H9 (cell line): ENCODE measurements at regions not wholly inside any gene's neighbourhood (a gene's known extent, or its start where the extent isn't known, plus 50 kb on each side); places are given as distances from the start of the nearest gene placed in this dataset.

Experiments used
- DNase-seq: peaks from one replicate; pipeline ENCODE4 v3.0.0-alpha.2; 2017
- H2AFZ ChIP-seq: one replicate; pipeline ENCODE4 v1.6.1; 2013; ENCODE audit warnings: mild to moderate bottlenecking, low read length, control low read depth, moderate library complexity
- H2AK5ac ChIP-seq: 2 replicates; pipeline ENCODE4 v1.6.1; 2013; ENCODE audit warnings: low read length, control low read depth, mixed read lengths; ENCODE audit not compliant: insufficient read length
- H2BK120ac ChIP-seq: one replicate; pipeline ENCODE4 v1.6.1; 2013; ENCODE audit warnings: low read depth, mild to moderate bottlenecking, low read length, control low read depth, inconsistent platforms; ENCODE audit not compliant: poor library complexity, severe bottlenecking
- H2BK12ac ChIP-seq: 2 replicates; pipeline ENCODE4 v1.6.1; 2013; ENCODE audit warnings: low read length, control low read depth, mixed read lengths, low read depth; ENCODE audit not compliant: insufficient read length
- H2BK15ac ChIP-seq: 2 replicates; pipeline ENCODE4 v1.6.1; 2013; ENCODE audit warnings: low read depth, low read length, control low read depth
- H2BK20ac ChIP-seq: one replicate; pipeline ENCODE4 v1.6.1; 2013; ENCODE audit warnings: low read depth, mild to moderate bottlenecking, low read length, control low read depth, inconsistent platforms; ENCODE audit not compliant: poor library complexity, severe bottlenecking
- H2BK5ac ChIP-seq: 2 replicates; pipeline ENCODE4 v1.6.1; 2013; ENCODE audit warnings: low read length, control low read depth, mixed read lengths; ENCODE audit not compliant: insufficient read length
- H3K14ac ChIP-seq: 2 replicates; pipeline ENCODE4 v1.6.1; 2013; ENCODE audit warnings: low read length, control low read depth; ENCODE audit not compliant: insufficient read depth
- H3K18ac ChIP-seq: 2 replicates; pipeline ENCODE4 v1.6.1; 2013; ENCODE audit warnings: low read depth, mild to moderate bottlenecking, mixed read lengths, low read length, control low read depth; ENCODE audit not compliant: insufficient read length
- H3K23ac ChIP-seq: 2 replicates; pipeline ENCODE4 v1.6.1; 2013; ENCODE audit warnings: low read length, control low read depth, mixed read lengths, low read depth; ENCODE audit not compliant: insufficient read length
- H3K23me2 ChIP-seq: 2 replicates; pipeline ENCODE4 v1.6.1; 2013; ENCODE audit warnings: low read depth, mild to moderate bottlenecking, mixed read lengths, low read length, control low read depth; ENCODE audit not compliant: insufficient read length, poor library complexity, severe bottlenecking
- H3K27ac ChIP-seq: 2 replicates; pipeline ENCODE4 v1.5.1; 2013; ENCODE audit warnings: low read length, control low read depth, mixed read lengths, low read depth; ENCODE audit not compliant: insufficient read length
- H3K27me3 ChIP-seq: 2 replicates; pipeline ENCODE4 v1.6.1; 2013; ENCODE audit warnings: low read length, control low read depth, inconsistent platforms; ENCODE audit not compliant: insufficient read depth
- H3K4ac ChIP-seq: 2 replicates; pipeline ENCODE4 v1.6.1; 2013; ENCODE audit warnings: low read depth, mild to moderate bottlenecking, control low read depth, inconsistent platforms, low read length, moderate library complexity
- H3K4me1 ChIP-seq: 2 replicates; pipeline ENCODE4 v1.6.1; 2013; ENCODE audit warnings: low read length, control low read depth, inconsistent platforms; ENCODE audit not compliant: insufficient read depth
- H3K4me2 ChIP-seq: 2 replicates; pipeline ENCODE4 v1.6.1; 2013; ENCODE audit warnings: low read length, control low read depth, mixed read lengths; ENCODE audit not compliant: insufficient read length, insufficient read depth
- H3K56ac ChIP-seq: 2 replicates; pipeline ENCODE4 v1.6.1; 2013; ENCODE audit warnings: low read depth, mild to moderate bottlenecking, mixed read lengths, low read length, control low read depth; ENCODE audit not compliant: insufficient read length
- H3K79me1 ChIP-seq: 2 replicates; pipeline ENCODE4 v1.6.1; 2013; ENCODE audit warnings: low read depth, mild to moderate bottlenecking, moderate library complexity, low read length, control low read depth, inconsistent platforms; ENCODE audit not compliant: insufficient read depth, poor library complexity, severe bottlenecking
- H3K79me2 ChIP-seq: 2 replicates; pipeline ENCODE4 v1.6.1; 2013; ENCODE audit warnings: low read length, control low read depth, inconsistent platforms; ENCODE audit not compliant: insufficient read depth
- H3K9ac ChIP-seq: 2 replicates; pipeline ENCODE4 v1.6.1; 2013; ENCODE audit warnings: low read length, control low read depth, mixed read lengths; ENCODE audit not compliant: insufficient read length; ENCODE audit errors: extremely low read depth
- H3K9me3 ChIP-seq: one replicate; pipeline ENCODE4 v1.6.1; 2013; ENCODE audit warnings: low read depth, low read length, inconsistent platforms; ENCODE audit not compliant: control insufficient read depth
- H3T11ph ChIP-seq: one replicate; pipeline ENCODE4 v1.6.1; 2013; ENCODE audit warnings: mild to moderate bottlenecking, low read length, control low read depth, inconsistent platforms
- H4K20me1 ChIP-seq: one replicate; pipeline ENCODE4 v1.6.1; 2013; ENCODE audit not compliant: control insufficient read depth, insufficient read length, insufficient read depth
- H4K5ac ChIP-seq: 2 replicates; pipeline ENCODE4 v1.6.1; 2013; ENCODE audit warnings: low read depth, mild to moderate bottlenecking, mixed read lengths, low read length, control low read depth; ENCODE audit not compliant: insufficient read length
- H4K8ac ChIP-seq: replicated peaks from 2 replicates; pipeline ENCODE4 v1.6.1; 2013; ENCODE audit warnings: low read length, control low read depth, mixed read lengths, low read depth; ENCODE audit not compliant: insufficient read length
- H4K91ac ChIP-seq: 2 replicates; pipeline ENCODE4 v1.6.1; 2013; ENCODE audit warnings: low read depth, mild to moderate bottlenecking, moderate library complexity, mixed read lengths, low read length, control low read depth; ENCODE audit not compliant: insufficient read length
- H3K27ac Mint-ChIP-seq, 3 experiments: 2 replicates in 2 of 3; 3 replicates in 1 of 3; pipeline ENCODE4 v1.8.0; 2020 to 2021; ENCODE audit warnings: mixed read lengths in 3 of 3, mild to moderate bottlenecking in 1 of 3, moderate library complexity in 1 of 3
- H3K27me3 Mint-ChIP-seq: 2 replicates; pipeline ENCODE4 v1.8.0; 2021; ENCODE audit warnings: low read depth, mild to moderate bottlenecking, moderate library complexity, mixed read lengths
- H3K36me3 Mint-ChIP-seq, 3 experiments: 2 replicates in 2 of 3; 3 replicates in 1 of 3; pipeline ENCODE4 v1.8.0; 2020 to 2021; ENCODE audit warnings: low read depth in 3 of 3, mixed read lengths in 3 of 3; ENCODE audit not compliant: insufficient read depth in 1 of 3
- H3K4me1 Mint-ChIP-seq, 2 experiments: 2 replicates each; pipeline ENCODE4 v1.8.0; 2020; ENCODE audit warnings: mixed read lengths in 2 of 2
- H3K4me3 Mint-ChIP-seq, 2 experiments: 2 replicates in 1 of 2; 3 replicates in 1 of 2; pipeline ENCODE4 v1.8.0; 2020 to 2021; ENCODE audit warnings: mild to moderate bottlenecking in 2 of 2, mixed read lengths in 2 of 2, moderate library complexity in 1 of 2
- H3K9me3 Mint-ChIP-seq, 2 experiments: 2 replicates in 1 of 2; 3 replicates in 1 of 2; pipeline ENCODE4 v1.8.0; 2020; ENCODE audit warnings: mild to moderate bottlenecking in 2 of 2, mixed read lengths in 2 of 2, moderate library complexity in 1 of 2
- CTCF ChIP-seq: fragments of 200-600 bp; sonication (generic); conservative IDR thresholded peaks from 3 replicates; pipeline ENCODE4 v1.8.0; 2021; ENCODE audit warnings: antibody characterized with exemption, mild to moderate bottlenecking
- WGBS: extraction: QIAGEN DNeasy Blood & Tissue Kit; methylation state at CpG from one replicate; pipeline ENCODE4 v1.1.7; 2013; ENCODE audit warnings: missing lambda C conversion rate, low lambda C conversion rate, mixed read lengths; ENCODE audit not compliant: insufficient read length; ENCODE audit errors: extremely low coverage; 5-methylcytosine and 5-hydroxymethylcytosine counted together

DNA sequence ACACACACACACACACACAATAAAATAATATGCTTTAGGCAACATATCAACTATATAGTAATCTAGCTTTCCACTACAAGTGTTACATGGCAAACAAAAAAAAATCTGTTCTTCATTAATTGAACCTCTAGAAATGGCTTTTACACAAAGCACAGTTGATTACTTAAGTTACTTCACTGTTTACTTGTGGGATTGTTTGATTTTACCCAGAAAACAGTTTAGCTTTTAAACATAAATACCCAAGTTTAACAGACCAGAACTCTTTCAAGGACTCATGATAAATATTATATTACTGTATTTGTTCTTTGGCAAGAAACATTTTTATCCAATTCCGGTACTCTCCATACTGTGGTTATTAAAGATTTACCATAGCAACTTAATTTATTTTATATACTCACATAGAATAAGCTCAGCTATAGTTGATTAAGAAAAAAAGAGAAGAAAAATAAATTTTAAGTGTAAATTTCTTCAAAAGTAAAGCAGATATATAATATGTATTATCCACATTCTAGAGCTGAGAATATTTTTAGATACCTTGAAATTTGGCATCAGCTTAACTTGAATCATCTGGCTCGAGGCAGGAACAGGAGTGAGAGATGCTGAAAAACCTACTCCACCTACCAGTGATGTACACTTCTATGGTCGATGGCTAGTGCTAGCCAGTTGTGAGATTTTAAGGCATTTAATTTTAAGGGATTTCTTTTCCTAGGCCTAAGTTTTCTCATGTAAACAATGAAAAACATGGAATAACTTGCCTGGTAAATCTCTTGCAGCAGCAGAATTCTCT lies 126.0 kb downstream of the BTG1 start:
- Mint-ChIP-seq H3K36me3 (no peaks in the 10 kb centered on the region), H3K9me3 (peaks cover 0 to 6% of the 10 kb centered on the region in 2 experiments; a peak in 3 of 5 replicates), H3K4me1 (peaks cover 11 to 13% of the 10 kb centered on the region in 2 experiments), H3K27me3 (no peaks in the 10 kb centered on the region), H3K27ac (no peak overlapping the region; a peak in 1 of 7 replicates), H3K4me3 (no peak overlapping the region)
- Histone ChIP-seq H3K9ac (no peak overlapping the region), H3K79me2 (no peaks in the 10 kb centered on the region), H2BK20ac (no peak overlapping the region), H3K18ac (no peak overlapping the region), H2BK120ac (no peak overlapping the region), H4K91ac (no peak overlapping the region), H3K79me1 (no peaks in the 10 kb centered on the region), H3K23me2 (no peaks in the 10 kb centered on the region), H2AFZ (no peak overlapping the region), H2BK5ac (no peak overlapping the region), H2AK5ac (no peak overlapping the region), H3K27ac (no peak overlapping the region), H3K4me2 (no peak overlapping the region), H3K4me1 (peaks cover 2% of the 10 kb centered on the region; the same call in 1 of the 2 replicates), H3K23ac (no peak overlapping the region), H4K20me1 (no peaks in the 10 kb centered on the region), H3K56ac (no peak overlapping the region), H4K5ac (no peak overlapping the region), H3K14ac (no peak overlapping the region), H2BK15ac (no peak overlapping the region), H3K27me3 (no peaks in the 10 kb centered on the region; the same call in 1 of the 2 replicates), H2BK12ac (no peak overlapping the region), H4K8ac (no peak overlapping the region), H3K4ac (no peak overlapping the region), H3T11ph (no peak overlapping the region), H3K9me3 (no peaks in the 10 kb centered on the region)
- TF ChIP-seq CTCF = no peak
- no peak for DNase-seq
- WGBS = no CpG with 5 or more reads among the region's 3 CpGs
